ENCODE measurements at regions not wholly inside any gene's neighbourhood (a gene's known extent, or its start where the extent isn't known, plus 50 kb on each side); places are given as distances from the start of the nearest gene placed in this dataset.
"Not testable (repeated sequence)": the region's sequence is repeated elsewhere in the genome, so short reads cannot be mapped to it uniquely, and the experiment has no call there.

DNA sequence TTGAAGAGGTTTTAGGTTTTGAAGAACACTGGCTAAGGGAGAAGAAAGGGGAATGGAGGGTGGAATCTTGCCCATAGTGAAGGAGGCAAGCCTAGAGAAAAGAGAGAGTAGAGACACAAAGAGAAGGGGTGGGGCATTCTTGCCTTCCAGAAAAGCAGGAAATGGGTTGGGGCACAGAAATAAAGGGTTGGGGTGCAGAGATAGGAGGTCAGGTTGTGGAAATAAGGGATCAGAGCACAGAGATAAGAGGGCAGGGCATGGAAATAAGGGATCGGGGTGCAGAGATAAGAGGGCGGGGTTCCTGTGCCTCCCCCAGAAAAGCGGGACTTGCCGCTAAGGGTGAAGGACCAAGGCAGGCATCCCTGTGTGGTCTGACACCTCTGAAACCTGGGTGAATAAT lies 69.9 kb downstream of the ALG1L2 start:
- DNase-seq, result not testable (repeated sequence)

DNA sequence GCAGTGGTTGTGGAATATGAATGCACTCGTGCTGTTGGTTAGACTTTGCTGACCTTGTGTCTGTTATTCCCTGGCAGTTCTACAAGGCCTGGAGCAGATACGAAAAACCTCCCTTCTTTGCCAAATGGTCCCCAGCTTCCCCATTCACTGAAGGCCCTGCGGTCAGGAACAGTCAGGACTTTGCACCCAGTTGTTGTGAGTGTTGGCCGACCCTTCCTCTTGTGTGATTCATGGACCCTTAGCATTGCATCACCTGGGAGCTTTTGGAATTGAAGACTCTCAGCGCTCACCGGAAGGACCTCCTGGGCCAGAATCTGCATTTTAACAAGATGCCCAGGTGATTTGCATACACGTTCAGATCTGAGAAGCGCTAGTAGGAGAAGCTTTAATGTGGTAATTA lies 71.6 kb downstream of the ALG1L2 start:
- not testable (repeated sequence) for DNase-seq

DNA sequence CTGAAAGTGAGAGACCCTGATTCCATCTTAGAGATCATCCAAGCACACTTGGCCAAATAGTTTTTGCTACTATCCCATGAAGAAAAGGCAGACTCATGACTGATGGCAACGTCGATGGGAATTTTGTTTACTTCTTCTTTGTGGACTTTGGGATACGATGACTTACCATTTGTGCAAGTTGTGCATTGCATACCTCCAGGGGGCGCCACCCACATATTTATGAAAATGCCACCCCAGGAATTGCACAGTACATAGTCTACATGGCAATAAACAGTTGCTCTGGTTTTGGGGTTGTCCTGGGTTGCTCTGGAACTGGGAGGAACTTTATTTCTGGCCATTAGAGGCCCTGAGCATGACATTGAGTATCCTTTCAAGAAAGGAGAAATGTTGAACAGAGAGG lies 73.8 kb downstream of the ALG1L2 start:
- not testable (repeated sequence) for DNase-seq

DNA sequence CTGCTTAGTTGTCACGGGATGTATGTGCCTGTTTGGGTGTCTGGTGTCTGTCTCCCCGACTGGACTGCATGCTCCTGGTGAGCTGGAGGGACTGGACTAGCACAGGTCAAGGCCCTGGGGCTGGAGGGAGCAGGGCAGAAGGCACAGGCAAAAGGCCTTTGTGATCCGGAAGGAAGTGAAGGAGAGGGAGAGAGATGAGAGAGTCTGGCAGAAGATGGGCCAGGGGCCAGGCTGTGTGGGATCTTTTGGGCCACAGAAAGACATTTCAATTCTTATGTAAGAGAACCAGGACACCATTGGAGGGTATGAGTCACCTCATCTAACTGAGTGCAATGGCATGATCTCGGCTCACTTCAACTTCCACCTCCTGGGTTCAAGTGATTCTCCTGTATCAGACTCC lies 85.2 kb downstream of the ALG1L2 start:
- DNase-seq, result not testable (repeated sequence)

DNA sequence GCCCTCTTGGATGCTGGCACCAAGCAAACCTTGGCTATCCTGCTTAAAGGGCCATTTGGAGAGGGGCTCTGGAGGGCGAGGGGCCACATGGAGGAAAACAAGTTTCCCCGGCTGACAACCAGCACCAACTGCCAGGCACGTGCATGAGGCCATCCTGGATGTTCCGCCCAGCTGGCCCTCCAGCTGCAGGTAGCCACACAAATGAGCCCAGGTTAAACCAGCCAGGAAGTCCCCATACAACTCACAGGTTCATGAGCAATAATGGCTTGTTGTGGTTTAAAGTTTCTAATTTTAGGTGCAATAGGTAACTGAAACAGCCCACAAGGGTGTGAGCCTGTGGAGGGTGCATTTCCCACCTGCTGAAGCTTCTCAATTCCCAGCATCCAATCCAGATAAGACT lies 93.6 kb downstream of the ALG1L2 start:
- not testable (repeated sequence) for DNase-seq

DNA sequence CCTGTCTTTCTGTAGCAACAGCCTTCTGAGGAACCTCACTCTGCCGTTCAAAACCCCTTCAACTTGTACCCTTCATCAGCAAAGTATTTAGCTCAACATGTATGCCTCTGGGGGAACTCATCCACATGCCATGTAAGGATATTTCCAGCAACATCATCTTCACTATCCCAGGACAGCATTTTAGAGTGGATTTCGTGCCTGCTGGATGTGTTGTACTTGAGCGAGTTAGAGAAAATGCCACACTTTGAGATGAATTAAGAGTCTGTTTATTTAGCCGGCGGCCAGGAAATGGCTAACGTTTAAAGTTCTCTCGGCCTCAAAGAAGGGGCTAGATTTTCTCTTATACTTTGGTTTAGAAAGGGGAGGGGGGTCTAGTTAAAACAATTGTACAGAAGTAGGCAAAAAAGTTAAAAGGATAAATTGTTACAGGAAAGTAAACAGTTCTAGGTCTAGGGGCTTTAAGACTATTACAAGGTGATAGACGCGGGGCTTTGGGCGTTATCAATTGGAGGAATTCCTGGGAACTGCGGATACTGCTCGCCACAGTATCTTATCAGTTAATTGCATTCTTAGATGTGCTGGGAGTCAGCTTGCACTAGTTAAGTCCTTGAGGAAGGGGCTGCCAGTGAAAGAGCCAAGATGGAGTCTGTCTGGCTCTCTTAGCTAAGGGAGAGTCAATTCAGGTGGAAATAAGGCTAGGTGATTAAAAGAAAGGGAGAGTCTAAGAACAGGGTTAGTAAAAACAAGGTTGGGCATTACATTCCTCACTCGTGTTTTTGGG lies 95.0 kb downstream of the ALG1L2 start:
- DNase-seq, result not testable (repeated sequence)

DNA sequence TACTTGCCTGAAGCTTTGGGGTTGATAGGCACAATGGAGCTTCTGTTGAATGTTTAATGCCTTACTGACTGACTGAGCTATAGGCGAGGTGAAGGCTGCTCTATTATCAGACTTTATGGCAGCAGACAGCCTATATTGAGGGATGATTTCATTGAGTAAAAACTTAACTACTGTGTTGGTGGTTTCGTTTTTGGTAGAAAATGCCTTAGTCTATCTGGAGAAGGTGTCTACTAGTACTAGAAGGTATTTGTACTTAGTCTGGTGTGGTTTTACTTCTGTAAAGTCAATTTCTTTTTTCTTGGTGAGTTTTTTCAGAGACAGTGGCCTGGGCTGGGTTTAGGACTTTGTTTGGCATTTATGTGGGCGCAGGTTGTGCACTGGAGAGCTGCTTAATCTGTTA lies 97.2 kb downstream of the ALG1L2 start:
- not testable (repeated sequence) for DNase-seq

DNA sequence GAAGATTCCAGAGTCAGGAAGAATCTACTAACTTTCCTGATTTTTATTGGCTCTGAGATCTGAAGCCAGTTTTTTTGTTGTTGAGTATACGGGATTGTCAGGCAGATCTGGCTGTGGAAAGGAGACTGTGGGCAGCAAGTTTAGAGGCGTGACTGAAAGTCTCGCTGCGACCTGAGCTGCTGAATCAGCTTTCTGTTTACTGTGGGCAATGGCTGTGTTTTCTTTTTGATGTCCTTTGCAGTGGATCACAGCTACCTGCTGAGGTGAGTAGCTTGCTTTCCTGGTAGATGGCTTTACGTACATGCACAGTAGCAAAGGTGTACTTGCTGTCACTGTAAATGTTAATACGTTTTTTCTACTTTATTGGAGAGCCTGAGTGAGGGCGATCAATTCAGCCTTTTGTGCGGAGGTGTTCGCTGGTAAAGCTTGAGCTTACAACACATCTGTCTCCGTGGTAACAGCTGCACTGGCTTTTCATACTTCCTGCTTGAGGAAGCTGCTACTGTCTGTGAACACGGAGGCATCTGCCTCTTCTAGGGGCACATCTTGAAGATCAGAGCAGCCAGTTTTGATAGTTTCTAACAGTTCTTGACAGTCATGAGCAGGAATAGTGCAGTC lies 97.8 kb downstream of the ALG1L2 start:
- not testable (repeated sequence) for DNase-seq

DNA sequence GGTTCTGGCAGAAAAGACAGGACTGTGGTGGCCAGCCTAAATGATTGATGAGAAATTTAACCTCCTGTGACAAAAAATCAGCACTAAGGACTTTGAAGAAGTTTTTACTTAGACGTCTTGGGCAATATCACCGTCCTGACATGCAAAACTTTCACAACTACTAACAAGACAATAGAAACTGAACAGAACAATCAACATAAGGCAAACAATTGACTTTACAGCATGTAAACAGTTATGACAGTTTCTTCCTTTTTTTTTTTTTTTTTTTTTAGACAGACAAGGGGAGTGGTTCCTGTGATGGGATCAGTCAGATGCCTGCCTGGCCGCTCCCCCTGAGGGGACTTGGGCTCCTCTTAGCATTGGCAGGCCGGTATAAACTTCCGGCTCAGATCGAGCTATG lies 100.8 kb downstream of the ALG1L2 start:
- not testable (repeated sequence) for DNase-seq

DNA sequence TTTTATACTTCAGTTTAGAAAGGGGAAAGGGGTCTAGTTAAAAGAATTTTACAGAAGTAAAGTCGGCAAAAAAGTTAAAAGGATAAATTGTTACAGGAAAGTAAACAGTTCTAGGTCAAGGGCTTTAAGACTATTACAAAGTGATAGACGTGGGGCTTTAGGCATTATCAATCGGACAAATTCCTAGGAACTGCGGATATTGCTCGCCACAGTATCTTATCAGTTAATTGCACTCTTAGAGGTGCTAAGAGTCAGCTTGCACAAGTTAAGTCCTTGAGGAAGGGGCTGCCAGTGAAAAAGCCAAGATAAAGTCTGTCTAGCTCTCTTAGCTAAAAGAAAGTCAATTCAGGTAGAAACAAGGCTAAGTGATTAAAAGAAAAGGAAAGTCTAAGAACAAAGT lies 102.1 kb downstream of the ALG1L2 start:
- not testable (repeated sequence) for DNase-seq

DNA sequence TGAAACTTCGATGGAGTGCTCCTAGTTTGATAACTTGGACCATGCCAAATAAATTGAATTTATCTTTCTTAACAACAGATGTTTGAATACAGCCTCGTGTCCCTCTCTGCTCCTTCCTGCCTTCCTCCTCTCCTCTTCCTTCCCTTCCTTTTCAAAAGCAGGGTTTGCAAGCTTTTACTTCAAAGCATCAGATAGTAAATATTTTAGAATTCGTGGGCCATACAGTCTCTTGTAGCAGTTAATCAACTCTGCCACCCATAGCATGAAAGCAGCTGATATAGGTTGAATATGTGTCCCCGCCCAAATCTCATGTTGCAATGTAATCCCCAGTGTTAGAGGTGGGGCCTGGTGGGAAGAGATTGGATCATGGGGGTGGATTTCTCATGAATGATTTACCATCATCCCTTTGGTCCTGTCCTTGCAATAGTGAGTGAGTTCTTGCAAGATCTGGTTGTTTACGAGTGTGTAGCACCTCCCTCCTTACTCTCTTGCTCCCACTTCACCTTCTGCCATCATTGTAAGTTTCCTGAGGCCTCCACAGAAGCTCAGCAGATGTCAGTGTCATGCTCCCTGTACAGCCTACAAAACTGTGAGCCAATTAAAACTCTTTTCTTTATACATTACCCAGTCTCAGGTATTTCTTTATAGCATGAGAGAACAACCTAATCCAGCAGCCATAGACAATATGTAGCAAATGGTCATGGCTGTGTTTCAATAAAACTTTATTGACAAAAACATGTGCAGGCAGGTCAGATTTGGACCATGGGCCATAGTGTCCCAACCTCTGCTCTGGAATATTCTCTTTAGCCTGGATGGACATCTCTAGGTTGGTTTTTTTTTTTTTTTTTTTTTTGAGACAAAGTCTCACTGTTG lies 102.8 kb downstream of the ALG1L2 start:
- not testable (repeated sequence) for DNase-seq

DNA sequence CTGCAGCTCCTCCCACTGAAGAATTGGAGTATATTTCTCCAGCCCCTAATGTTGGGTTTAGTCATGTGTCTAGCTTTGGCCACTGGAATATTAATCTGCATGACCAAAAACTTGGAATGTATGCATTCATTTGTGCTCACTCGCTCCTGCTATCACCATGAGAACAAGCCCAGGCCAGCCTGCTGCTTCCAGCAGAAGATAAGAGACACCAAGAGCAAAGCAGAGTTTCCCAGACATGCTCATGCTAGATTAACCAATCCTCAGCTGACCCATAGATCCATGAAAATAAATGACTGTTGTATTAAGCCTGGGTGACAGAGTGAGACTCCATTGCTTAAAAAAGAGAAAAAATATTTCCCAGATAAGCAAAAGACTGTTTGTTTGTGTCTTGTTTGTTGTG lies 119.6 kb downstream of the ALG1L2 start:
- not testable (repeated sequence) for DNase-seq

DNA sequence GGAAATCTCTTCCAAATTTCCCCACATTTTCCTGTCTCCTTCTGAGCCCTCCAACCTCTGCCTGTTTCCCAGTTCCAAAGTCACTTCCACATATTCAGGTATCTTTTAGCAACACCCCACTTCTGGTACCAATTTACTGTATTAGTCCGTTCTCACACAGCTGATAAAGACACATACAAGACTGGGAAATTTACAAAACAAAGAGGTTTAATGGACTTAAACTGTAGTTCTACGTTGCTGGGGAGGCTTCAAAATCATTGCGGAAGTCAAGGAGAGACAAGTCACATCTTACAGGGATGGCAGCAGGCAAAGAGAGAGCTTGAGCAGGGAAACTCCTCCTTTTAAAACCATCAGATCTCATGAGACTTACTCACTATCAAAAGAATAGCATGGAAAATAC lies 122.0 kb downstream of the ALG1L2 start:
- not testable (repeated sequence) for DNase-seq

DNA sequence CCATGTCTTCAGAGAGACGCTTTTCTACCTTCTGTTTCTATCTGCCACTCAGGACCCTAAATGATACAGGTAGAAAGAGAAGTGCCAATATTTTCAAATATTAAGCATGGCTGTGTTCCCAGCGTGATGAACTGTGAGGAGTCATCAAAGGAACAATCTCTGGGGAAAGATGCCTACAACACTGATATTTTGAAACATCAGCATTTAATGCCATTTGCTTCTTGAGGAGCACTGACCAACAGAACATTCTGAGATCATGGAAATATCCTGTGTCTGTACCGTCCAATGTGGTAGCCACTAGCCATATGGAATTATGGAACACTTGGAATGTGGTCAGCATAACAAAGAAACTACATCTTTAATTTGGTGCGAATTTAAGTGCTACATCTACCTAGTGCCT lies 117.9 kb upstream of the COL6A5 start:
- DNase-seq, result no peak

DNA sequence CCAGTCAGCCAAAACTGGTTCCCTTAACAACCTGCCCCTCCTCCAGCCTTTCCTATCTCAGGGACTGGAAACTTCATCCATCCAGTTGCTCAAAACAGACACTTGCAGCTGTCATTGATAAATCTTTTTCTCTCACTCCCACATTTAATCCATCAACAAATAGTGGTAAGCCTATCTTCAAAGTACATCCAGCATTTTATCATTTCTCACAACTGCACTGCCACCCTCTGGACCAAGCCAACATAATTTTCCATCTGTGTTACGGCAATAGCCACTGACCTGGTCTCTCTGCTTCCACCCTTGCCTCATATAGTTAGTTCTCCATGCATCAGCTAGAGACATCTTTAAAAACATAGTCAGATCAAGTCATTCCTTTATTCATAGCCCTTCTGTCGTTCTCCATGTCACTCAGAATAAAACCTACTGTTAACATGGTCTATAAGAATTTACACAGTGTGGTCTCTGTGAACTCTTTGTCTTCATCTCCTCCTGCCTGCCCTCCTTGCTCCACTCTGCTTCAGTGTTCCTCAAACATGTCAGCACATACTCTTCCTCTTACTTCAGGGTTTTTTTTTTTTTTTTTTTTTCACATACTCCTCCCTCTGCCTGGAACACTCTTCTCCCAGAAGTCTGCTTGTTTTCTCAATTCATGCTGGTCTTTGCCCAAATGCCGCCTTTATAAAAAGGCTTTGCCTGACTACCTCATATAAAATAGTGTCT lies 102.5 kb upstream of the COL6A5 start:
- no peak for DNase-seq

DNA sequence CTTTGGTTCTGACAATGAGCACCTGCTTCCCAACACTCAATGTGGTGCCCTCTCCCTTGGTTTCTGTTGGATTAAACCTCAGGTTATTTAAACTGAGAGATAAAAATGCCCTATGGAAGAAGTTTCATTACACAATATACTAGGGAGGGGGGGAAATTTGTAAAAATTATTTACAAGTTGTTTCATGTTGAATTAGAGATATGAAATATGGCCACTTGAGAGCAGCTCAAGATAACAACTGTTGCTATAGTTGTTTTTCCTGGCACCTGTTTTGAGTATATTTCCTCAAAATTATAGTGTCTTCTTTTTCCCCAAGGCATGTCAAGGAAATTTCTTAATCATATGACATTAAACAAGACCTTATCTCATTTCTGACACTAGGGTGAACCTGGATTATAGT lies 101.7 kb upstream of the COL6A5 start:
- DNase-seq, result no peak

DNA sequence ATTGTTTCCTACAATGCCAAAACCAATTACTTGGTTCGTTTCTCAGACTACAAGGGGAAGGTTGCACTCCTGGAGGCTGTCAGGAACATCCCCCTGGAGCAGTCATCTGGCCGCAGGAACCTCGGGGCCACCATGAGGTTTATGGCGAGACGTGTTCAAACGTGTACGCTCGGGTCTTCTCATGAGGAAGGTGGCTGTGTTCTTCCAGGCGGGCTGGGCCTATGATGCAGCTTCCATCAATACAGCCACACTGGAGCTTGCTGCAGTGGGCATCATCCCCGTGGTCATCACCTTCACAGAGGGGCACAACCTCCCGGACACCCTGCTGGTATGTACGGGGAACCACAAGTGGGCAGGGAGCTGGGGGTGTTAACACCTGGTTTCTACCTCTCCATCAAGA lies 94.5 kb upstream of the COL6A5 start:
- no peak for DNase-seq

DNA sequence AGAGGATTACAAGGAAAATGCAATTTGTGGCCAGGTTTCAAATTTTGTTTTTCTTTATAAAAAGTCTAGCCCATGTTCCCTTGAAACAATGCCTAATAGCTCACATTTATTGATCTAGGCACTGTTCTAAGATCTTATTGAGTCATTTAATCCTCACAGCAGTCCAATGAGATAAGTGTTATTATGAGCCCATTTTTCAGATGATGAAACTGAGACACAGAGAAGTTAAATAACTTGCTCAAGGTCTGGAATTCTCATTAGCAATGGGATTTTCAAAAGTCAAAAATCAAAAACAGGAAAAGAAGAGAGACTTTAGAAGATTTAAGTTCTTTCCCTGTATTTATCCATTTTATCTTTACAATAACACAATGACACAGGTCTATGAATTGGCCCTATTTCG lies 90.0 kb upstream of the COL6A5 start:
- DNase-seq, result no peak

DNA sequence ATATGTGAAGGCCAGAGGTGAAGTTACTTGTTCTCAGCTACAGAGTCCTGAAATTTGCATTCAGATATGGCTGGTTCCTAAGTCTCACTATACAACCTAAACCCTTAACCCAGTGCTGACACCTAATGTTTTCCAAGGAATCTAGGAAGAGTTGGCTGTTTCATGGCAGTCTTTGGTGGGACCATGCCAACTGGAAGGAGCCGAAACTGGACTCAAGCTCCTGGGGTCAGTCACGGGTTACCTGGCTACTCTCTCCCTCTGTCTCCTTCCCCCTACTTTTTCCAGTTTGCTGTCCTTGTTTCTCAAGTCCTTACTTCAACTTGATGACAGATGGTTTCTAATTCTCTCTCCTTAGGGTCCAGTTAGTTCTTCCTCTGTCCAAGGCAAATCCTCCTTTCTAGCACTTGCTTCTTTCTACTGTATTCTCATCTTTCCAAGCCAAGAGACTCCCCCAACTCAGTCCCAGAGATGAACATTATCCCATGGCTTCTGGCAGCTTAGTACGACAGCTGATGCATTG lies 88.6 kb upstream of the COL6A5 start:
- DNase-seq, result no peak

DNA sequence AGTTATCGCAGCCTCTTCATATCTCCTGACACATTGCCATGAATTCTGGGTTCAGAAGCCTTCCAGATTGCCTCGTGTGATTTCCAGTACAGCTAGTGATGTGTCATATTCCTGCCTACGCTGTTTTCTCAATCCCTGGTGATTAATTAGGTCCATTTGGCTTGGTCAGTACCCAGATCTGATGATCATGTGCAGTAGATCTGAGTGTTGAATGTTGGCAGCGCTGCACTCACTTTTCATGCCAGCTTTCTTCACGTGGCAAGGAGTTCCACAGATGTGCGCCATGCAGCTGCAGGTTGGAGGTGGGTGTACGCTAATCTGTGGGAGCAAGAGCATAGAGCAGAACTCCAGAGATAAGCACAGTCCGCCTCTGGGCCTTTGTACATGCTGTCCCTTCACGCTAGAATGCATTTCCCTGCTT lies 86.9 kb upstream of the COL6A5 start:
- no peak for DNase-seq

DNA sequence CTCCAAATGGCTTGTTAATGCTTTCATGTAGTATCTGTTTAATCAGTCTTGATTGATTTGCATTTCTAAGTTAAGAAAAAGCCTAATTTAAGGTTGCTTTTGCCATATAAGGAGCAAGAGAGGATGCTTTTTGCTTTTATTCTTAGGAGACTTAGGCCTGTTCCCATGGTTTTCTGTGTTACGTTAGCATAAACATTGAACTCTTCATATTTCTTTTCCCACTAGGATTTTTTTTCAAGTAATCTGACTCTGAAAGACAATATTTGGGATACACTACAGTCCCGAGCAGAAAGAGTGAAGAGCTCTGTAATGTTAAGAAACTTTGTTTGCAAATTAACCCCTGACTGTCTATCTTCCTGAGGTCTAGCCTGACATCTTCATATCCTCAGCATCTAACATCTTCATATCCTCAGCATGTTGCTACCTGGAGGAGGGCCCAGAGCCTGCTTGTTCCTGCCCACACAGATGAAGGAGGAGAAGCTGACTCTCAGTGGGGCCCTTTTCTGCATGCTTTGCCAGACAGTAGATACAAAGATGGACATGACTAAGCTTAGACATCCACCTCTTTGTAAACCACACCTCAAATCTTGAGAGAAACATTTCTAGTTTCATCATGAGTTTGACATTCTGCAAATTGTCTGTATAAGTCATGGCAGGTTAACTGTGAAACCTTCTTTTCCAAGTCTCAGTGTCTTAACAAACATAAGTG lies 86.2 kb upstream of the COL6A5 start:
- no peak for DNase-seq

DNA sequence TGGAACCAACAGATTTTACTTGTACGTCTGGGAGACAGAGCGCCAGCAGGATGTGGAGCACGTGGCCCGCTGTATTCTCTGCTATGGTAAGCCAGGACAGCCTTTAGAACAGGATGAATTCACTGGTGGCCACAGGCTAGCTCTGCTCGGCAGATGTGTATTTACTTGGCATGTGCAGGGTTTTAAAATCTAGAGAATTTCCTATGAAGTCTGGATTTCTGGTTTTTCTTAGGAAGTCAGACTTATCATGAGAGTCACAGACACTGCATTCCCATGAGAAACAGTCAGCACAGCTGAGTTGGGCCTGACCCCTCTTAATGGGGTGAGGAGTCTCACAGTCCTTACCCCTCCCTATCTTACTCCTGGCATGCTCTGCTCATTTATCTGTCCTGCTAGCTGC lies 84.6 kb upstream of the COL6A5 start:
- no peak for DNase-seq
